HL-60 (cell line): ENCODE measurements at regions not wholly inside any gene's neighbourhood (a gene's known extent, or its start where the extent isn't known, plus 50 kb on each side); places are given as distances from the start of the nearest gene placed in this dataset.

Experiments
- POLR2AphosphoS5 ChIP-seq: IDR thresholded peaks from 2 replicates; pipeline ENCODE4 v1.6.1; 2012; ENCODE audit warnings: low read depth
- TF ChIP-seq, protein P1 (sequence below): IDR thresholded peaks from one replicate; pipeline ENCODE4 v1.5.1; 2011; ENCODE audit warnings: low read length, control low read depth, inconsistent platforms; ENCODE audit not compliant: insufficient read depth
- TF ChIP-seq, protein P2 (sequence below): IDR thresholded peaks from 2 replicates; pipeline ENCODE4 v1.6.1; 2012; ENCODE audit warnings: low read depth; ENCODE audit not compliant: insufficient replicate concordance

DNA sequence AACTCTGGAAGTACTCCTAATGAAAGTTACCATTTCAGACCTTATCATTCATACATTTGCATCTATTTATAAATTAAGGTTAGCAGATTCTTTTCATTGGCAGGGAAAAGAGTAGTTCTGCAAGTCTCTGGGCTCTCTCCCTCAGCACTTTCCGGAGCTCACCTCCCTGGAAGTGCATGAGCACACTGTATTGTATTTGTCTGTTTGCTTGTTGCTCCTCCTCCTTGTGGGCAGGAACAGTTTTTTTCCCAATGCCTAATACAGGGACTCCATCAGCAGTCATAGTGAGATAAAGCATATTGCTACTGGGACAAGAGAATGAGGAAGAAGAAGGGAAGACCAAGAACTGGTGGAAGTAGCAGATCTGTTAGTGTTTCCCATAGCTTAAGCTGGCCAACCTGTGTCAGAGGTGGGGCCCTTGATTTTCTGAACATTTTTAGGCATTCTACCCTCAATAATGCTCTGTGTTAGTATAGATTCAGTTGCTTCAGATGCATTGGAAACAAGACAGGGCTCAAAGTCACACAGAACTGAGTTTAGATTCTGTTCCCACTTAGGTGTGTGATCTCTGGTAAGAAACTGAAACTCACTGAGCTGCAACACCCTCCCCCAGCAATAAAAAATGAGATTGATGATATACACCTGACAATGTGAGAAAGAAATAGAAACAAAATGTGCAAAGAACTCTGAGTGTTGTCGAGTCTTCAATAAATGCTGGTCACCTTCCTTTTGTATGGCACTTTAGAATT lies 407.8 kb downstream of the TUSC7 start:
- no peak for TF ChIP-seq POLR2AphosphoS5
- TF ChIP-seq, protein P1, sequence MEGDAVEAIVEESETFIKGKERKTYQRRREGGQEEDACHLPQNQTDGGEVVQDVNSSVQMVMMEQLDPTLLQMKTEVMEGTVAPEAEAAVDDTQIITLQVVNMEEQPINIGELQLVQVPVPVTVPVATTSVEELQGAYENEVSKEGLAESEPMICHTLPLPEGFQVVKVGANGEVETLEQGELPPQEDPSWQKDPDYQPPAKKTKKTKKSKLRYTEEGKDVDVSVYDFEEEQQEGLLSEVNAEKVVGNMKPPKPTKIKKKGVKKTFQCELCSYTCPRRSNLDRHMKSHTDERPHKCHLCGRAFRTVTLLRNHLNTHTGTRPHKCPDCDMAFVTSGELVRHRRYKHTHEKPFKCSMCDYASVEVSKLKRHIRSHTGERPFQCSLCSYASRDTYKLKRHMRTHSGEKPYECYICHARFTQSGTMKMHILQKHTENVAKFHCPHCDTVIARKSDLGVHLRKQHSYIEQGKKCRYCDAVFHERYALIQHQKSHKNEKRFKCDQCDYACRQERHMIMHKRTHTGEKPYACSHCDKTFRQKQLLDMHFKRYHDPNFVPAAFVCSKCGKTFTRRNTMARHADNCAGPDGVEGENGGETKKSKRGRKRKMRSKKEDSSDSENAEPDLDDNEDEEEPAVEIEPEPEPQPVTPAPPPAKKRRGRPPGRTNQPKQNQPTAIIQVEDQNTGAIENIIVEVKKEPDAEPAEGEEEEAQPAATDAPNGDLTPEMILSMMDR: no peak
- TF ChIP-seq, protein P2, sequence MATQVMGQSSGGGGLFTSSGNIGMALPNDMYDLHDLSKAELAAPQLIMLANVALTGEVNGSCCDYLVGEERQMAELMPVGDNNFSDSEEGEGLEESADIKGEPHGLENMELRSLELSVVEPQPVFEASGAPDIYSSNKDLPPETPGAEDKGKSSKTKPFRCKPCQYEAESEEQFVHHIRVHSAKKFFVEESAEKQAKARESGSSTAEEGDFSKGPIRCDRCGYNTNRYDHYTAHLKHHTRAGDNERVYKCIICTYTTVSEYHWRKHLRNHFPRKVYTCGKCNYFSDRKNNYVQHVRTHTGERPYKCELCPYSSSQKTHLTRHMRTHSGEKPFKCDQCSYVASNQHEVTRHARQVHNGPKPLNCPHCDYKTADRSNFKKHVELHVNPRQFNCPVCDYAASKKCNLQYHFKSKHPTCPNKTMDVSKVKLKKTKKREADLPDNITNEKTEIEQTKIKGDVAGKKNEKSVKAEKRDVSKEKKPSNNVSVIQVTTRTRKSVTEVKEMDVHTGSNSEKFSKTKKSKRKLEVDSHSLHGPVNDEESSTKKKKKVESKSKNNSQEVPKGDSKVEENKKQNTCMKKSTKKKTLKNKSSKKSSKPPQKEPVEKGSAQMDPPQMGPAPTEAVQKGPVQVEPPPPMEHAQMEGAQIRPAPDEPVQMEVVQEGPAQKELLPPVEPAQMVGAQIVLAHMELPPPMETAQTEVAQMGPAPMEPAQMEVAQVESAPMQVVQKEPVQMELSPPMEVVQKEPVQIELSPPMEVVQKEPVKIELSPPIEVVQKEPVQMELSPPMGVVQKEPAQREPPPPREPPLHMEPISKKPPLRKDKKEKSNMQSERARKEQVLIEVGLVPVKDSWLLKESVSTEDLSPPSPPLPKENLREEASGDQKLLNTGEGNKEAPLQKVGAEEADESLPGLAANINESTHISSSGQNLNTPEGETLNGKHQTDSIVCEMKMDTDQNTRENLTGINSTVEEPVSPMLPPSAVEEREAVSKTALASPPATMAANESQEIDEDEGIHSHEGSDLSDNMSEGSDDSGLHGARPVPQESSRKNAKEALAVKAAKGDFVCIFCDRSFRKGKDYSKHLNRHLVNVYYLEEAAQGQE: no peak
